ENCODE measurements at regions not wholly inside any gene's neighbourhood (a gene's known extent, or its start where the extent isn't known, plus 50 kb on each side); places are given as distances from the start of the nearest gene placed in this dataset.

- H3K9me3 Mint-ChIP-seq, result no peaks in the 10 kb centered on the region
Measured at GRCh38 chr2:15816226-15816625, 124.1 kb upstream of the MYCN start.

GRCh38 chr2:15816674-15817406, 123.5 kb upstream of the MYCN start:
- no peaks in the 10 kb centered on the region for H3K27me3 Mint-ChIP-seq
- H3K9me3 Mint-ChIP-seq, result no peaks in the 10 kb centered on the region
- H3K27ac Mint-ChIP-seq, result no peak overlapping the region
- no peaks in the 10 kb centered on the region for H3K36me3 Mint-ChIP-seq
- H3K4me1 Mint-ChIP-seq (ENCODE audit: unreplicated experiment), result peaks cover 61% of the 10 kb centered on the region
- TF ChIP-seq CTCF (conservative IDR thresholded peaks at IDR 0.05), result no peak
- DNase-seq (ENCODE audit: extremely low spot score, unreplicated experiment), result no peak
- H3K4me3 Mint-ChIP-seq, result no peak overlapping the region

More at GRCh38 chr2:15816226-15816625, 124.1 kb upstream of the MYCN start:
- no peak for TF ChIP-seq CTCF (conservative IDR thresholded peaks at IDR 0.05)
- no peak for DNase-seq (ENCODE audit: extremely low spot score, unreplicated experiment)
- no peak overlapping the region for H3K4me3 Mint-ChIP-seq
- no peak overlapping the region for H3K27ac Mint-ChIP-seq
- H3K36me3 Mint-ChIP-seq, result no peaks in the 10 kb centered on the region
- H3K4me1 Mint-ChIP-seq (ENCODE audit: unreplicated experiment), result peaks cover 67% of the 10 kb centered on the region
- H3K27me3 Mint-ChIP-seq, result no peaks in the 10 kb centered on the region

GRCh38 chr2:15817748-15818147, 122.6 kb upstream of the MYCN start:
- H3K4me1 Mint-ChIP-seq (ENCODE audit: unreplicated experiment), result peaks cover 52% of the 10 kb centered on the region
- DNase-seq (ENCODE audit: extremely low spot score, unreplicated experiment), result no peak
- no peak for TF ChIP-seq CTCF (conservative IDR thresholded peaks at IDR 0.05)
- H3K9me3 Mint-ChIP-seq, result no peaks in the 10 kb centered on the region
- H3K27me3 Mint-ChIP-seq, result no peaks in the 10 kb centered on the region
- no peaks in the 10 kb centered on the region for H3K36me3 Mint-ChIP-seq
- no peak overlapping the region for H3K4me3 Mint-ChIP-seq
- no peak overlapping the region for H3K27ac Mint-ChIP-seq

GRCh38 chr2:15818318-15818753, 122.0 kb upstream of the MYCN start:
- Mint-ChIP-seq H3K36me3 (no peaks in the 10 kb centered on the region), H3K27me3 (no peaks in the 10 kb centered on the region), H3K27ac (peak overlapping the region; percentile 11), H3K4me3 (no peak overlapping the region), H3K4me1 (ENCODE audit: unreplicated experiment) (peaks cover 52% of the 10 kb centered on the region), H3K9me3 (no peaks in the 10 kb centered on the region)
- DNase-seq (ENCODE audit: extremely low spot score, unreplicated experiment), result no peak
- TF ChIP-seq CTCF (conservative IDR thresholded peaks at IDR 0.05), result no peak

- no peak overlapping the region for H3K4me3 Mint-ChIP-seq
- H3K36me3 Mint-ChIP-seq, result no peaks in the 10 kb centered on the region
- H3K4me1 Mint-ChIP-seq (ENCODE audit: unreplicated experiment), result peaks cover 52% of the 10 kb centered on the region
- no peaks in the 10 kb centered on the region for H3K9me3 Mint-ChIP-seq
- TF ChIP-seq CTCF (conservative IDR thresholded peaks at IDR 0.05), result no peak
- H3K27ac Mint-ChIP-seq, result no peak overlapping the region
- H3K27me3 Mint-ChIP-seq, result no peaks in the 10 kb centered on the region
- DNase-seq (ENCODE audit: extremely low spot score, unreplicated experiment), result no peak
Measured at GRCh38 chr2:15818881-15819280, 121.5 kb upstream of the MYCN start.

All from type B pancreatic cell (in vitro differentiated cells).